Gastrocnemius medialis (tissue), 4 donors: ENCODE measurements at regions not wholly inside any gene's neighbourhood (a gene's known extent, or its start where the extent isn't known, plus 50 kb on each side); places are given as distances from the start of the nearest gene placed in this dataset.
"Not testable (repeated sequence)": the region's sequence is repeated elsewhere in the genome, so short reads cannot be mapped to it uniquely, and the experiment has no call there.

Experiments used
- POLR2A ChIP-seq, 2 donors: fragments of 450-650 bp; IDR thresholded peaks; one replicate each; pipeline ENCODE4 v1.6.1; 2017; ENCODE audit warnings: antibody characterized with exemption in 2 of 2, mild to moderate bottlenecking in 2 of 2, moderate library complexity in 2 of 2
- TF ChIP-seq, protein P1 (sequence below), 5 experiments: fragments of 450-650 bp in 3 of 5; fragments of 200-600 bp in 2 of 5; sonication (generic) in 2 of 5; IDR thresholded peaks in 4 of 5; conservative IDR thresholded peaks in 1 of 5; 1 replicate in 4 of 5; 2 replicates in 1 of 5; pipeline ENCODE4 v1.5.1; 2016 to 2019; ENCODE audit warnings: antibody characterized with exemption in 5 of 5, mild to moderate bottlenecking in 3 of 5, moderate library complexity in 3 of 5

DNA sequence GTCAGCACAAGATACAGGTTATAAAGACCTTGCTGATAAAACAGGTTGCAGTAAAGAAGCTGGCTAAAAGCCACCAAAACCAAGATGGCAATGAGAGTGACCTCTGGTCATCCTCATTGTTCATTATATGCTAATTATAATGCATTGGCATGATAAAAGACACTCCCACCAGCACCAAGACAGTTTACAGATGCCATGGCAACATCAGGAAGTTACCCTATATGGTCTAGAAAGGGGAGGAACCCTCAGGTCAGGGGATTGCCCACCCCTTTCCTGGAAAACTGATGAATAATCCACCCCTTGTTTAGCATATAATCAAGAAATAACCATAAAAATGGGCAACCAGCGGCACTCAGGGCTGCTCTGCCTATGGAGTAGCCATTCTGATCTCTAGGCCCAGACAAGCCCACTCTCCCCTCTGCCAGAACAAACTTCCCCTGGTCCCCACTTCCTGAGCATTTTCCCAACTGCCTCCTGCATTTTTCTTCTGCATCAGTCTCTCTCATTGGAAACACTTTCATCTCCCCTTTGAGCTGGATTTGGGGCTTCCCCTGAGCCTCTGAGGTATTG lies 215.3 kb upstream of the SDK2 start:
- TF ChIP-seq, protein P1, sequence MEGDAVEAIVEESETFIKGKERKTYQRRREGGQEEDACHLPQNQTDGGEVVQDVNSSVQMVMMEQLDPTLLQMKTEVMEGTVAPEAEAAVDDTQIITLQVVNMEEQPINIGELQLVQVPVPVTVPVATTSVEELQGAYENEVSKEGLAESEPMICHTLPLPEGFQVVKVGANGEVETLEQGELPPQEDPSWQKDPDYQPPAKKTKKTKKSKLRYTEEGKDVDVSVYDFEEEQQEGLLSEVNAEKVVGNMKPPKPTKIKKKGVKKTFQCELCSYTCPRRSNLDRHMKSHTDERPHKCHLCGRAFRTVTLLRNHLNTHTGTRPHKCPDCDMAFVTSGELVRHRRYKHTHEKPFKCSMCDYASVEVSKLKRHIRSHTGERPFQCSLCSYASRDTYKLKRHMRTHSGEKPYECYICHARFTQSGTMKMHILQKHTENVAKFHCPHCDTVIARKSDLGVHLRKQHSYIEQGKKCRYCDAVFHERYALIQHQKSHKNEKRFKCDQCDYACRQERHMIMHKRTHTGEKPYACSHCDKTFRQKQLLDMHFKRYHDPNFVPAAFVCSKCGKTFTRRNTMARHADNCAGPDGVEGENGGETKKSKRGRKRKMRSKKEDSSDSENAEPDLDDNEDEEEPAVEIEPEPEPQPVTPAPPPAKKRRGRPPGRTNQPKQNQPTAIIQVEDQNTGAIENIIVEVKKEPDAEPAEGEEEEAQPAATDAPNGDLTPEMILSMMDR (IDR thresholded peaks at IDR 0.05 in 4 of 5, conservative IDR thresholded peaks at IDR 0.05 in 1 of 5) = not testable (repeated sequence)
- TF ChIP-seq POLR2A (IDR thresholded peaks at IDR 0.05) = not testable (repeated sequence)
